HG02973 (cell line): ENCODE measurements at regions not wholly inside any gene's neighbourhood (a gene's known extent, or its start where the extent isn't known, plus 50 kb on each side); places are given as distances from the start of the nearest gene placed in this dataset.

Source experiments
- ATAC-seq: cut with Tn5 transposase; IDR thresholded peaks from one replicate; pipeline ENCODE4 v1.9.1; 2021; ENCODE audit warnings: moderate library complexity; ENCODE audit not compliant: unreplicated experiment

DNA sequence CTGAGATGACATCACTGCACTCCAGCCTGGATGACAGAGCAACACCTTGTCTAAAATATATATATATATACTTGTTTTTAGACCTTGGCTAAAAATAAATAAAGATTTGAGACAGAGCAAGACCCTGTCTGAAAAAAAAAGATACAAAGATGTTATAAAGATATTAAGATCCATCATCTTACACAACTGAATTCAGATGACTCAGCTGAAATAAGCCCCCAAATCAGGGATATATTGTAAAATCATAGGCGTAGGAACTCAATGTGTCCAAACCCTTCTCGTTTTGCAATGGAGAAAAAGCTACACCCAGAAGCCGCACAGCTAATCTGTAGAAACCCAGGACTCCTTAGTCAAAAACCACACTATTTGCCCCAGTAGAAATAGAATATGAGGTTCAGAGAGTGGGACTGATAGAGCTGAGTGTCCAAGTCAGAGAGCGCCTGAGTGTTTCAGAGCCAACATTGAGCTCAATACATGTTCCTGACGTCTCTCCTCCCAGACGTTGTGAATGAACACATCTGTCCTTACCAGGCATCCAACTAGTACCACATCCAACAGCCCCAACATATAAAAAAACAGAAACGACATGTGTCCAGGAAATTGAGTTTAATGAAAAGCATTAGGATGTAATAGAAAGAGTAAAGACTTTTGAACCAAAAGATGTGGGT is 207.9 kb upstream of the BLID start:
- ATAC-seq = no peak

- ATAC-seq = no peak
Measured at GRCh38 chr11:122322329-122322728, 206.3 kb upstream of the BLID start.

DNA sequence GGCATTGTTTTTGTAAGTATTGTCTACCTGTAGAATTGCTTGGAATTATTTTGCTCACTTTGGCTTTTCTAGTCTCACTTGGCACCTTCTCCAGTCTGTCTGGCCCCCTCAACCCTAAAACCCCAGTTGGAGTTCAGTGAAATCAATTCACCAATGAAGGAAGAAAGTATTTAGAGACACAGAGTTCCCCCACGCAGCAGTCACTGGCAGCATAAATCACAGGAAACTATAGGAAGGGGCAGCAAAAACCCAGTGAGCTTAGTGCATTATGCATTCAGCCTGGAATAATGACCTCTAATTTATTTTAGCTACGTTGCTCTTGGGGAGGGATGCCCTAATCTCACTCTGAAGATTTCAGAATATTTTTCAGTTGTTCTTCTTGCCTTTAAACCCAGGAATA is 204.7 kb upstream of the BLID start:
- ATAC-seq = no peak

DNA sequence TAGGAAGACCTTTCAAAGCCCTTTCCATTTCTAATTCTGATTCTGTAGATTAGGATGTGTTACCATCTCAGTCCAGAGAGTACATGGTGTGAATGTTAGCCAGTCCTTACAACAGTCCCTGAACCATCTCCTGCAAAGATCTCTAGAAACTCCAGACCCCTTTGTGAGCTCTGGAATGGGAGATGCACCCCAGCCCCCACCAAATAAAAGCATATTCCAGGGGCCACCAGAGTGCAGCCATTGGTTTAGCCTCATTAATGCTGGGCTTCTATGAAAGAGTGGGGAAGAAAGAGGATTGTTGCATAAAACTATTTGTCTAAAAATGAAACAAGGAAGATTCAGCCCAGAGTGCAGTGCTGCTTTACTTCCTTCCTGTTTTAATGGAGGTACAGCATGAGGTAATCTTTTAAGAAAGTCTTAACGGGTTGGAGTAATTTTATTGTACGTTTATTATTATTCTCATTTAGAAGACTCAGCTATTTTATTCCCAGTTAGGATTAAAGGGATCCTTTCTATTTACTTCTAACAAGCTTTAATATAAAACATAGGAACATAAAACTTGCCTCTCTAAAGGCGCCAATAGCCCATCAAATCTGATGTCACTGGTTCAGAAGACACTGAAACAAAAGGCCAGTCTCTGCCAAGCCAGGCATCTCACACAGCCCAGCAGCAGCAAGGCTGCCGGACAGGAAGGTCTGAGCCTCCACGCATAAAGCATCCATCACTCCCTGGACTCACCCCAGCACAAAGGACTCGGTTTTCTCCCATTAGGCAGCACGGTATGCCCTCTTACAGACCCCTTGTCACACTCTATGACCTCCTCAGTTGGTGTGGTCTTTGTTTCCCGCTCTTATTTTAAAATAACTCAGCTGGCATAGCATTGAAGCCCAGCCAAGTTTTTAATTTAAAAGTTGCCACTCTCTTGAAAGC is 203.9 kb upstream of the BLID start:
- no peak for ATAC-seq

DNA sequence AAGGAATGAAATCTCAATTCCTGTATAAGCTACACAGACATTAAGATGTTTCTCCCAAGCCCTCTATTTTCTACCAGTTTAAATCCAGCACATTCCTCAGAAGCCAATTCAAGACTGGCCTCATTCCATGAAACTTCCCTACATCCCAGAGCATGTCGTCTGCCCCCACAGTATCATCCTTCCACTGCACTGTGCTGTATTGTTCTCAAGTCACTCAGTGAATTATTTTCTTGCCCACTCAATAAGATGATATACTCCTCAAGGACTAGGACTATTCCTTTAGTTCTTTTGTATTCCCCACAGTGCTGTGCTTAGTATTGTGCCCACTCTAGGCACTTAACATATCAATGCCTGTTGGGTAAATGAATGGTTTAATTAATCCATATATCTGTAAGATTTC is 203.1 kb upstream of the BLID start:
- no peak for ATAC-seq

DNA sequence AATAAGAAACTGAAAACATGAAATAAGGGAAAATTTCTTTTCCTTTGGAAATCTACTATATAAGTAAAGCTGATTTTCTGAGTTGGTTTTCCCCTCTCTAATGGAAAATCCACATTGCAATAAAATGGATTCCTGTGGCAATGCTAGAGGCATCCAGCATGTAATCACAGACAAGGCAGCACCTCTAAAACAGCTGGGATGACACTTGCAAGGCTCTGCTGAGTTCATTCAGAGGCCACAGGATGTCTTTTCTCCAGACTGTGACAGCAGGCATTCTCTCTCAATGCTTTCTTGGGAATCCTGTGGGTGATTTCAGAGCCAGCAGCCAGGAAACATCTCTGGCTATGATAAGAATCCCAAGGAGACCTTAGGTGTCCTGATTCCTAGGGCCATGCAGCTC is 201.3 kb upstream of the BLID start:
- no peak for ATAC-seq

DNA sequence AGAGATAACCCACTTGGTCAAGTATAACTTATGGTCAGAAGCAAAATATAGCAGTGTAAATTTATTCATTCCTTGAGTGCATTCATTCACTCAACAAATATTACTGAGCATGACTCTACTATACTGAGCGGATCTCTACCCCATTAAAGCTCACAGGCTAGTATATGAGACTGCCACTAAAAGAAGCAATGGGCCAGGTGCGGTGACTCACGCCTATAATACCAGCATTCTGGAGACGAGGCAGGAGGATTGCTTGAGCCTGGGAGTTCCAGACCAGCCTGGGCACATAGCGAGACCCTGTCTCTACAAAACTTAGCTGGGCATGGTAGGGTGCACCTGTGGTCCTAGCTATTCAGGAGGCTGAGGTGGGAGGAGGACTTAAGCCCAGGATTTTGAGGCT is 197.6 kb upstream of the BLID start:
- no peak for ATAC-seq

DNA sequence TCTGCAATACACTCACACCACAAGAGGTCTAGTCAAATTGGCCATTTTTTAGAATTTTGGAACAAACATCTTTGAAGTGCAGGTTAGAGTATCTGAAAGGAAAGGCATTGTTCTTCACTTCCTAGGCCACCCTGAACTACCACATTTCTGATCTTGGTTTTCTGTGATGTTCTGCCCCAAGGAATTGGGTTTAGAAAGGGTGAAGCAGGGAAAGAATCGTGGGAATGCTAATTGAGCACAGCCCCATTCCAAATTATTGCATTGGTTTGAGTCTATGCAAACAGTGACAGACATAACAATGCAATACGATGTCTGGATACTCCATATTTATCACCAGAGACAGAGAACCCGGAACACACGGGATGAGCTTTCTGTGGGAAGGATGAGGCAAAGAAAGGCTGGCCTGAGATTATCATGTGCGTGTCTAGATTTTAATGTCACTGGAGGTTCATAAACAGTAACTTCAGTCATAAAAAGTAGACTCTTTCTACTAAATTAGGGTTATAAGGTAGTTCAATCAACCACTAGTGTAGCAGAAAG is 195.3 kb upstream of the BLID start:
- no peak for ATAC-seq

DNA sequence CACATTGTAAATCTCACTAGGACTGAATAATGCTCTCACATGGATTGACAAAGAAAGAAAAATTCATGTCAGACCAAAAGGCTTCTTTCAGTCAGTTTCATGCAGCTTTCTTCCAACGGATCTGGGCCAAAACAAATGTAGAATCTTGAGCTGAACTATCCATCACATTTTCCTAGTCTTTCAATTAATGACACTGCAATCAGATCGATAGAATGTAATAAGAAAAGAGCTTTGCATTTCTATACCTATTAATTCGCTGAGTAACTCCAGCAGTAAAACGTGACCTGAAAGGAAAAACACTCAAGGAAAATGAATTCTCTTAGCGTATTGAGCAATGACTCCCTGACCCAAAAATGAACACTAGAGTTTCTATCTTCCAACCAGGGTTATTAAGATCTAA is 194.8 kb upstream of the BLID start:
- ATAC-seq = no peak

DNA sequence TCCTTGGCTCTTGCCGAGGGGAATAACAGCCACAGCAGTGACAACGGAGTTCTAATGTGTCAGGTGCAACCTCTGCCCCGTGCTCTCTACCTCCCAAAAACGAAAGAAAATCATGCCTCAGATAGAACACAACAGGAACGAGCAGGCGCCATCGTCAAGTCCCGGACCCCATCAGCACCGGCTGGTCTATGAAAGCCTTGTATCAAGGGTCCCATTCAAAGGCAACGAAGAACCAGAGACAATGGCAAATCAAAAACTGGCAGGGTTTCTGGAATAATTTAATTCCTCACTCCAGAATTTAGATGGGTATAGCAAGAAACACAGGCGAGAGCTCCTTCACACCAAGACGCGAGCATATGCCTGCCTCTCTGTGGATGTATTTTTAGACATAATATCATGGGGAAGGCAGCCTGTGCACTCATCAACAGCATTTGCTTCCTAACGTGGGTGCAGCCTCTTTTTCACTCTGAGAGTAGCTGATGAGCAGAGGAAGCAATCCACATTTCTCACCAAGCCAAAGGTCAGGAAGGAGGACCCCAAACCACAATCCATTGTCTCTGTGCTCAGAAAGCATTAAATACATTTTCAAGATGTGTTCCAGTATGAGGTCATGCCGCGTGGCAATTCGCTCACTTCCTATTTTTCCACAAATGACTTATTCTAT is 193.4 kb upstream of the BLID start:
- ATAC-seq = no peak

- no peak for ATAC-seq
Measured at GRCh38 chr11:122308226-122308625, 192.2 kb upstream of the BLID start.

GRCh38 chr11:122307476-122308035 is 191.5 kb upstream of the BLID start:
- ATAC-seq = no peak

- ATAC-seq = no peak
Measured at GRCh38 chr11:122306831-122307391, 190.9 kb upstream of the BLID start.

- ATAC-seq = no peak
Measured at GRCh38 chr11:122305426-122306320, 189.7 kb upstream of the BLID start.

DNA sequence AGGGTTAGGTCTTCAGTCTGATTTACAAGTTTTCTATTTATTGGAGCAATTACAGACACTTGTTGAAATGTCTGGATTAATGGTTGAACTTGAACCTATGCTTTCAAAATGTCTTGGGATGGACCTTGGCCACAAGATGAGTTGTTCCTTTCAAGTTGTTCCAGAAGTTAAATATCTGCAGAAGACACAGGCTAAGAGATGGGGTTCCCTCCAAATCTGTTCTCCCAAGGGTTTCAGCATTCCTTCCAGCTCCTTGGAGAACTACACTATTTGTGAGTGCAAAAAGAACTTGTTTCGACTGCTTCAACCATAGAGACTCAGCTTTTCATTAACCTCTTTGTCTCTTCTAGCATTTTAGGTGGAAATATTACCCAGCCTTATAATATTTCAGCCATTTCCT is 189.0 kb upstream of the BLID start:
- no peak for ATAC-seq

DNA sequence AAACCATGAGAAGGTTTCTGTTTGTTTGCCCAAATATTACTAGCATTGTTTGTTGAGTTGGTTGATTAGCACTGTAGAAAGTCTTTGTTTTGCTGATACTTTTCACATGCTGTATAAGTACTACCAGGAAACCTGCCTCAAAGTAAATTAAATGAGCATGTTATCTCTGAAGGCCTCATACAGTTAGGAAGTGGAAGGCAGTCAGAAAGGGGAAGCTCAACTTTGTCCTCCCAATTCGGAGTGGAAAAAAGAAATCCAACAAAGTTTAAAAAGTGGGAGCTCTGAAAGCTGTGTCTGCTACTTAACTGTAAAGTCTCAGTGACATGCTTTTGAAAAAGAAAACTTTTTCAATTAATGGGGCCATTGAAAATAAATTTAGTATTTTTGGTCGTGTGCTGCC is 188.3 kb upstream of the BLID start:
- ATAC-seq = no peak

DNA sequence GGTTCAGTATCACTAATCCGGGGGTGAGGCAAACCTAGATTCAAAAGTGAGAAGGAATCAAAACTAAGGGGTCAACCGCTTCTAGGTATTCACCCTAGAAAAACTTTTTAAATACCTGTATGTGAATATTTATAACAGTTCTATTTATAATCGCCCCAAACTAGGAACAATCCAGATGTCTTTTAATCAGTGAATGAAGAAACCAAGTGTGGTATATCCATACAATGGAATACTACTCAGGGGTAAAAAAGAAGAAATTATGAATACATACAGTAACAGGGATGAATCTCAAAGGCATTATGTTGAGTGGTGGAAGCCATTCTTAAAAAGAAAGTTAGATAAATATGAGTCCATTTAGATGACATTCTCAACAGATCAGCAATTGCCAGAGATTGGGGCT is 178.0 kb upstream of the BLID start:
- ATAC-seq = no peak

DNA sequence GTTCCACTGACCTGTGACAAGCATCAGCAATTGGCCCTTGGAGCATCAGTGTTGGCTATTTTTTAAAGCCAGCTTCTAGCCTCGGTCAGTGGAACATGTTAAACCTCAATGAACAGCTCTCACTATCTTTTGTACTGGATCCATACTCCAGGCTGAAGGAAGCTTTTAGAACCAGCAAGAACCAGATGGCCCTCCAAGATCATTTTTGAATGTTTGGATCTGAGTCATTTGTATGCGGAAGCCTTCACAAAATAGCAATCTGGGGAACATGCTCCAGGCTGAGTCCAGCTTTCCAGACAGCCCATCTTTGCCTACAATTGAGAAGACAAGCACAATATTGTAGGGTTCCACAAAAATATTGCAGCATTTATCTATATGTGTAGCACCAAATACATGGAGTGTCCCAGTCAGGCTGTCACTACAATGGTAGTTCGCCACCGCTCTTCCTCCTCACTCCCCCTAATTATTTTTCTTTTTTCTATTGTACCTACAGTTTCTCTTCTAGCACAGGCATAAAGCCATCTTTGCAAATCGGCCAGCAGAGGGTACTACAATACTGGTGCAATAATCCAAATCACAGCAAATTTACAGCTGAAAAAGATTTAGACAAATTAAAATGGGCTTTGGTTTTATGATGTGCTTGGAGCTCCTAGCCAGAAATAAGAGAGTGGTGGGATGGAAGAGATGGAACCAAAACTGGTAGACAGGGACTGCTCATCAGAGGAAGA is 177.4 kb upstream of the BLID start:
- no peak for ATAC-seq

- no peak for ATAC-seq
Measured at GRCh38 chr11:122287401-122287800, 171.4 kb upstream of the BLID start.
